ENCODE measurements at regions not wholly inside any gene's neighbourhood (a gene's known extent, or its start where the extent isn't known, plus 50 kb on each side); places are given as distances from the start of the nearest gene placed in this dataset.
A peak's percentile ranks its signal among the peaks of the same experiment; 100 is the strongest.

DNA sequence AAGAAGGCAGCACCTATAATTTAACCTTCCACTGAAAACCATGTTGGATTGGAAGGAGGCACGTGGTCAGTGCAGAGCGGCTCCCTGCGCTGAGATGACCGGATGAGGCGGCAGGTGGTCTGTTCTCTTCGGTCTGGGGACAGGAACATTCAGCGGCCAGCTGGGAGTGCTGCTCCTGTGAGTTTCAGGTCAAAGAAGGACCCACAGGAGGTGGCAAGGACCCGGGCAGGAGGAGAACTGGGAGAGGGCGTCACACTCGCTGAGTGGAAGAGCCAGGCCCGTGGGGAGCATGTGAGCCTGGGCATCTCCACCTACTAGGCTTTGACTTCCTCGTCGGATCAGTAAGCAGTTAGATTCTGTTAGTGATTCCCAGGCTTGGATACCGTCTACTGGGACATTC, 113.4 kb upstream of the SHH start:
- H3K27ac ChIP-seq = no peak overlapping the region
- DNase-seq (no peak), ATAC-seq (ENCODE audit: low FRiP score in 2 of 2) (no peak)
- peaks cover 0 to 10% (median 0%) of the 10 kb centered on the region in 4 donors for H3K4me1 ChIP-seq
- H3K27me3 ChIP-seq = no peaks in the 10 kb centered on the region
- no peaks in the 10 kb centered on the region for H3K9me3 ChIP-seq
- H3K36me3 ChIP-seq = no peaks in the 10 kb centered on the region
- TF ChIP-seq, protein P1, sequence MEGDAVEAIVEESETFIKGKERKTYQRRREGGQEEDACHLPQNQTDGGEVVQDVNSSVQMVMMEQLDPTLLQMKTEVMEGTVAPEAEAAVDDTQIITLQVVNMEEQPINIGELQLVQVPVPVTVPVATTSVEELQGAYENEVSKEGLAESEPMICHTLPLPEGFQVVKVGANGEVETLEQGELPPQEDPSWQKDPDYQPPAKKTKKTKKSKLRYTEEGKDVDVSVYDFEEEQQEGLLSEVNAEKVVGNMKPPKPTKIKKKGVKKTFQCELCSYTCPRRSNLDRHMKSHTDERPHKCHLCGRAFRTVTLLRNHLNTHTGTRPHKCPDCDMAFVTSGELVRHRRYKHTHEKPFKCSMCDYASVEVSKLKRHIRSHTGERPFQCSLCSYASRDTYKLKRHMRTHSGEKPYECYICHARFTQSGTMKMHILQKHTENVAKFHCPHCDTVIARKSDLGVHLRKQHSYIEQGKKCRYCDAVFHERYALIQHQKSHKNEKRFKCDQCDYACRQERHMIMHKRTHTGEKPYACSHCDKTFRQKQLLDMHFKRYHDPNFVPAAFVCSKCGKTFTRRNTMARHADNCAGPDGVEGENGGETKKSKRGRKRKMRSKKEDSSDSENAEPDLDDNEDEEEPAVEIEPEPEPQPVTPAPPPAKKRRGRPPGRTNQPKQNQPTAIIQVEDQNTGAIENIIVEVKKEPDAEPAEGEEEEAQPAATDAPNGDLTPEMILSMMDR (IDR thresholded peaks at IDR 0.05) = no peak
- TF ChIP-seq POLR2AphosphoS5 (IDR thresholded peaks at IDR 0.05) = no peak
- no peak for TF ChIP-seq EP300 (IDR thresholded peaks at IDR 0.05)
- TF ChIP-seq POLR2A (IDR thresholded peaks at IDR 0.05) = no peak
- H3K4me3 ChIP-seq = no peak overlapping the region
- 84 to 86% methylated on average over 14 of the region's 14 CpGs for WGBS, 2 donors

GRCh38 chr7:155922067-155922816, 110.0 kb upstream of the SHH start:
- TF ChIP-seq POLR2A (IDR thresholded peaks at IDR 0.05) = no peak
- DNase-seq = peak in 1 of 2 donors; percentile 80

GRCh38 chr7:155921804-155922066, 109.5 kb upstream of the SHH start:
- H3K27me3 ChIP-seq = no peaks in the 10 kb centered on the region
- DNase-seq (no peak), ATAC-seq (ENCODE audit: low FRiP score in 2 of 2) (no peak)
- TF ChIP-seq, protein P1 (IDR thresholded peaks at IDR 0.05) = no peak
- TF ChIP-seq POLR2A (IDR thresholded peaks at IDR 0.05) = no peak
- TF ChIP-seq POLR2AphosphoS5 (IDR thresholded peaks at IDR 0.05) = no peak
- no peak for TF ChIP-seq EP300 (IDR thresholded peaks at IDR 0.05)
- H3K4me1 ChIP-seq = peaks cover 0 to 13% (median 5%) of the 10 kb centered on the region in 4 donors
- H3K36me3 ChIP-seq = no peaks in the 10 kb centered on the region
- no peak overlapping the region for H3K4me3 ChIP-seq
- no peaks in the 10 kb centered on the region for H3K9me3 ChIP-seq
- H3K27ac ChIP-seq = no peak overlapping the region
- 83 to 85% methylated on average over 5 to 10 of the region's 10 CpGs for WGBS, 2 donors

More at GRCh38 chr7:155922067-155922816, 110.0 kb upstream of the SHH start:
- Histone ChIP-seq H3K36me3 (no peaks in the 10 kb centered on the region), H3K4me3 (no peak overlapping the region), H3K27ac (no peak overlapping the region), H3K4me1 (peaks cover 0 to 13% (median 5%) of the 10 kb centered on the region in 4 donors), H3K9me3 (no peaks in the 10 kb centered on the region), H3K27me3 (no peaks in the 10 kb centered on the region)
- peak; percentile 33 to 66 for ATAC-seq (ENCODE audit: low FRiP score in 2 of 2)
- WGBS, 2 donors = 63 to 71% methylated on average over 15 to 25 of the region's 25 CpGs

DNA sequence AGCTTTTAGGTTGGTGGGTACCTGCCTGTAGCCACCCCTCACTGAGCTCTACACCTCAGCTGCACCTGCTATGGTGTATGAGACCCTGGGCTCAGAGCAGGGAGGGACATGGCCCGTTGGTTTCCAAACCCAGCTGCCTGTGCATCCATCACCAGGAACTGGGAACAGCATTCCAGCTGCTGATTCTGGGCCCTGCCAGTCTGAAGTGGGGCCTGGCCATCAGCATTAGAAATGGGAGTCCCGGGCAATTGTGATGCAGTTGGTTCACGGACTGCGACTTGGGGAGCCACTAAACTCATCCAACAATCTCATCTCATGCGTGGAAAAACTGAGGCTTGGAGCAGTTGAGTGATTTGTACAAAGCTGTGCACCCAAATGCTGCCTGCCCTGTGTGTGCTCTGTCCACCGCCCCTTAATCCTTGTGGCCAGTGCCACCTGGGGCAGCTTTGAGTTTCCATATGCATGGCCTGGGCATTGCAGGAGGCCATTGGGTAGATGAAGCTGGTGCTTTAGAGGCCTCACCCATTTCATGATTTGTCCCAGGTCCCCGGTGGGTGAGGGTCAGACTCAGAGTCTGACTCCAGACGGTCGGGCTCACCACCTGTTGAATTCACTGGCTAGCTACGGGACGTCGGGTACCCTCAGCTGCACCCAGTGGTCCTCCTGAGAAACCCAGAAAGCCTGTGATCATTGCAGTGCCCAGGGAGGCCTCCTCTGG, 109.0 kb upstream of the SHH start:
- Histone ChIP-seq H3K4me3 (no peak overlapping the region), H3K4me1 (peaks cover 0 to 13% (median 5%) of the 10 kb centered on the region in 4 donors), H3K9me3 (no peaks in the 10 kb centered on the region), H3K36me3 (no peaks in the 10 kb centered on the region), H3K27me3 (no peaks in the 10 kb centered on the region), H3K27ac (no peak overlapping the region)
- TF ChIP-seq POLR2AphosphoS5 (IDR thresholded peaks at IDR 0.05) (no peak), EP300 (IDR thresholded peaks at IDR 0.05) (no peak)
- TF ChIP-seq, protein P1 (IDR thresholded peaks at IDR 0.05) = no peak
- DNase-seq (peak in 1 of 2 donors; percentile 19), ATAC-seq (ENCODE audit: low FRiP score in 2 of 2) (no peak)
- 89 to 100% methylated on average over 6 to 12 of the region's 12 CpGs for WGBS, 2 donors

GRCh38 chr7:155920068-155920461, 107.8 kb upstream of the SHH start:
- TF ChIP-seq, protein P1 (IDR thresholded peaks at IDR 0.05) = no peak
- TF ChIP-seq EP300 (IDR thresholded peaks at IDR 0.05) (no peak), POLR2AphosphoS5 (IDR thresholded peaks at IDR 0.05) (no peak), POLR2A (IDR thresholded peaks at IDR 0.05) (no peak)
- ATAC-seq (ENCODE audit: low FRiP score in 2 of 2) = no peak
- Histone ChIP-seq H3K4me3 (no peak overlapping the region), H3K9me3 (no peaks in the 10 kb centered on the region), H3K27me3 (no peaks in the 10 kb centered on the region), H3K36me3 (no peaks in the 10 kb centered on the region), H3K27ac (no peak overlapping the region), H3K4me1 (peaks cover 0 to 13% (median 5%) of the 10 kb centered on the region in 4 donors)
- 90 to 97% methylated on average over 8 to 10 of the region's 11 CpGs for WGBS, 2 donors
- DNase-seq = peak in 1 of 2 donors; percentile 15

Measured in upper lobe of left lung (tissue), 6 donors.